Right atrium auricular region (tissue), 2 donors: ENCODE measurements at regions not wholly inside any gene's neighbourhood (a gene's known extent, or its start where the extent isn't known, plus 50 kb on each side); places are given as distances from the start of the nearest gene placed in this dataset.

ENCODE experiments used
- DNase-seq: peaks from one replicate; pipeline ENCODE4 v3.0.0-alpha.2; 2019; ENCODE audit warnings: low spot score
- H3K27ac ChIP-seq, 2 donors: fragments of 200-600 bp; sonication (generic); 1 replicate in 1 of 2; 2 replicates in 1 of 2; pipeline ENCODE4 v1.5.1; 2016 to 2019
- H3K27me3 ChIP-seq, 2 donors: fragments of 200-600 bp; sonication (generic); one replicate each; pipeline versions ENCODE4 v1.5.1 to v1.6.0; 2017 to 2019
- H3K36me3 ChIP-seq: fragments of 200-600 bp; sonication (generic); one replicate; pipeline ENCODE4 v1.5.1; 2016
- H3K4me1 ChIP-seq, 2 donors: fragments of 200-600 bp; sonication (generic); one replicate each; pipeline versions ENCODE4 v1.5.1 to v1.6.0; 2017 to 2019
- H3K4me3 ChIP-seq, 2 donors: fragments of 200-600 bp; sonication (generic); 1 replicate in 1 of 2; 2 replicates in 1 of 2; pipeline ENCODE4 v1.5.1; 2017 to 2019; ENCODE audit warnings: mild to moderate bottlenecking in 1 of 2, moderate library complexity in 1 of 2
- H3K9me3 ChIP-seq, 2 donors: fragments of 200-600 bp; sonication (generic); one replicate each; pipeline ENCODE4 v1.5.1; 2019
- CTCF ChIP-seq, 2 donors: fragments of 200-600 bp; sonication (generic); IDR thresholded peaks; one replicate each; pipeline ENCODE4 v1.5.1; 2019; ENCODE audit warnings: antibody characterized with exemption in 2 of 2

DNA sequence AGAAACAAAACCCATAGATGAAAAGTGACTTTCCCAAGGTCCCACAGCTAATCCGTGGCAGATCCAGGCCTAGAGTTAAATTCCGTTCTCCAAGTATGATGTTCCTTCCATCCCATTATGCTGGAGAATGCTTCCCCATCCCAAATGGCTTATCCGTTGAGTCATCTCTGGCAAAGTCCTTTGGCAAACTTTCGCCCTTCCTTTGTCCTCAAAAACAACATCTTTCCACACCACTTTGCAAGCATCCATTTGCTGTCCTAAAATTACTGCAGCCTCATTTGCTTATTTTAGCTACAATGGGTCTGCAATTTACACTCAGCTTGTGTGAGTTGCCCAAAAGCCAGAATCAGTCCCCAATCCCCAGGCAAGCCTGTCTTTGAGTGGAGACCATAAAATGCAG lies 304.0 kb upstream of the TLE3 start:
- Histone ChIP-seq H3K9me3 (peaks cover 0 to 7% of the 10 kb centered on the region in 2 donors), H3K4me1 (no peaks in the 10 kb centered on the region), H3K27me3 (no peaks in the 10 kb centered on the region), H3K36me3 (no peaks in the 10 kb centered on the region), H3K27ac (no peak overlapping the region), H3K4me3 (no peak overlapping the region)
- no peak for TF ChIP-seq CTCF (IDR thresholded peaks at IDR 0.05)
- no peak for DNase-seq

- Histone ChIP-seq H3K4me3 (no peak overlapping the region), H3K4me1 (no peaks in the 10 kb centered on the region), H3K36me3 (no peaks in the 10 kb centered on the region), H3K27ac (no peak overlapping the region), H3K9me3 (peaks cover 0 to 7% of the 10 kb centered on the region in 2 donors), H3K27me3 (no peaks in the 10 kb centered on the region)
- no peak for TF ChIP-seq CTCF (IDR thresholded peaks at IDR 0.05)
- no peak for DNase-seq
These were observed 303.2 kb upstream of the TLE3 start for GRCh38 chr15:70400766-70401541.

- Histone ChIP-seq H3K4me1 (no peaks in the 10 kb centered on the region), H3K27me3 (no peaks in the 10 kb centered on the region), H3K9me3 (no peaks in the 10 kb centered on the region), H3K36me3 (no peaks in the 10 kb centered on the region), H3K27ac (no peak overlapping the region), H3K4me3 (no peak overlapping the region)
- DNase-seq: no peak
- no peak for TF ChIP-seq CTCF (IDR thresholded peaks at IDR 0.05)
These were observed 301.5 kb upstream of the TLE3 start for GRCh38 chr15:70399204-70399603.

DNA sequence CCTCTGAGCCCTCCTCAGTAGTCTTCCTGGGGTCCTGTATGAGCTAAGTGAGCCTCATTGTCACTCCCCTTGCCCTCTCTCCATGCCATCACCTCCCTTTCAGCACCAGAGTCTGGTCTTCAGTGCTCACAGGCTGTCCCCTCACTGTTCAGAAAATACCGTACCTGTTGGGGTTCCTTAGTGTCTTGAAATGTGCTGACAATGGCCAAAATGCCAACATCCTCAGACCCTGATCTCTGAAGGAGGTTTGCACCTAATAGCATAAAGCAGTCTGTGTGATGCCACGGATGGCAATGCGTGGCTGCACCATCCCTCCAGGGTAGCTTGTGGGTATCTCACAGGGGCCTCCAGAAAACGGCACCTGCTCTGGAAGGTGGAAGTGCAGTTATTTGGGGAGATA lies 301.0 kb upstream of the TLE3 start:
- TF ChIP-seq CTCF (IDR thresholded peaks at IDR 0.05): no peak
- Histone ChIP-seq H3K27me3 (peaks cover 0 to 2% of the 10 kb centered on the region in 2 donors), H3K27ac (no peak overlapping the region), H3K4me1 (no peaks in the 10 kb centered on the region), H3K9me3 (no peaks in the 10 kb centered on the region), H3K4me3 (no peak overlapping the region), H3K36me3 (no peaks in the 10 kb centered on the region)
- no peak for DNase-seq

GRCh38 chr15:70396807-70397206 lies 299.1 kb upstream of the TLE3 start:
- H3K9me3 ChIP-seq: no peaks in the 10 kb centered on the region
- H3K27ac ChIP-seq: no peak overlapping the region
- H3K36me3 ChIP-seq: no peaks in the 10 kb centered on the region
- no peaks in the 10 kb centered on the region for H3K4me1 ChIP-seq
- H3K4me3 ChIP-seq: no peak overlapping the region
- peaks cover 0 to 2% of the 10 kb centered on the region in 2 donors for H3K27me3 ChIP-seq
- DNase-seq: no peak
- TF ChIP-seq CTCF (IDR thresholded peaks at IDR 0.05): no peak

DNA sequence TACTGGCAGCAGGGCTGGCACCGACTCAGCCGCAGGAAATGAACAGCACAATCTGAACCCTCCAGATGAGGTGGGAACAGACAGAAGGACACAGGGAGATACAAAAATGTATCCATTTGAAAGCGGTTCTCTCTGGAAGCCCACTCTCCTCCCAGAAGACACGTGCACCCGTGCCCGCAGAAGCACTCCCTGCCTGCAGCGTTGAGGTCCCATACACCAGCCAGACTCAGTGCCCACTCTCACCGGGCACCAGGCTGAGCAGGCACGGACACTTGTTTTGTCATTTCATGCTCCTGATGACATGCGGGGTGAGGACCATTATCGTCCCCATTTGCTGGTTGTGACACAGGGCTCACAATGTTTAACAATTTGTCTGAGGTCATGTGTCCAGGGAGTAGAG lies 297.4 kb upstream of the TLE3 start:
- Histone ChIP-seq H3K4me1 (no peaks in the 10 kb centered on the region), H3K36me3 (no peaks in the 10 kb centered on the region), H3K27me3 (peaks cover 0 to 2% of the 10 kb centered on the region in 2 donors), H3K27ac (no peak overlapping the region), H3K9me3 (no peaks in the 10 kb centered on the region), H3K4me3 (no peak overlapping the region)
- DNase-seq: no peak
- no peak for TF ChIP-seq CTCF (IDR thresholded peaks at IDR 0.05)
